HG03558 (cell line): ENCODE measurements at regions not wholly inside any gene's neighbourhood (a gene's known extent, or its start where the extent isn't known, plus 50 kb on each side); places are given as distances from the start of the nearest gene placed in this dataset.

ENCODE experiments used
- ATAC-seq: cut with Tn5 transposase; IDR thresholded peaks from one replicate; pipeline ENCODE4 v1.9.1; 2021; ENCODE audit warnings: moderate number of reproducible peaks; ENCODE audit not compliant: unreplicated experiment; ENCODE audit errors: extremely low read depth

- no peak for ATAC-seq
These were observed 640.7 kb downstream of the IRS1 start for GRCh38 chr2:226158940-226159339.

- no peak for ATAC-seq
These were observed 641.4 kb downstream of the IRS1 start for GRCh38 chr2:226158229-226158628.

DNA sequence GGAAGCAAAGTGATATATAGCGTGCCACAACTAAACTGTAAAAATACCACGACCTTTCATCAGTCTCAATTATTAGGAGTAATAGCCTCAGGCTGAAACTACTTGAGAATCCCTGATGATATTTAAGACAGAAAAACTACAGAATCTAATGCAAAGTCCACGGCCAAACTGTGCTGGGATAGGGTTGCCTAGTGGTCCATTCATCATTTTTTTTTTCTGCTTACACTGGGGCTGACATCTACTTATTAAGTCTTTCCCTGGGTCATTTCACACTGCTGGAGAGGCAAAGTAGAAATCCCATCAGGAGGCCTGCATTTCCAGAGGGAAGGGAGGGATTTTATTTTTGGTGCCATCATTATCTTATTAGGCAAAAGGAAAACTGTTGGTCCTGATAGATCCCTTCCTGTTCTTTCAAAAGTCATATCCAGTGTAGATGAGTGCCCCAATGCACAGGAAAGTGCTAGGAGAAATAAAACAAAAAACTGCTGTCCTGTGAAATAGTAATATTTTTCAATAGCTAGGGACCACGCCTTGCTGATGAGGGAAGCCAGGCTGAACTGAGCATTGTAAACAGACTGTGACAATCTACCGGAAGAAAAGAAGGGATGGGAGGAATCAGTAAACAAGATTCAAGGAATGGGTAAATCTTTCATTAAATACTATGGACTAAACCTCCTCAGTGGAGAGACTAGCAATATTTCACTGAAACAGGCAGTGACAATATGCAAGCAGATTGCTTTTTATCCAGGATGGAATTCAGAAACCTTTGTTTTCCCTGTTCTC lies 644.3 kb downstream of the IRS1 start:
- no peak for ATAC-seq

GRCh38 chr2:226154610-226155009 lies 645.0 kb downstream of the IRS1 start:
- ATAC-seq: no peak

GRCh38 chr2:226153553-226153952 lies 646.1 kb downstream of the IRS1 start:
- ATAC-seq: no peak

- no peak for ATAC-seq
These were observed 648.5 kb downstream of the IRS1 start for GRCh38 chr2:226151157-226151556.

DNA sequence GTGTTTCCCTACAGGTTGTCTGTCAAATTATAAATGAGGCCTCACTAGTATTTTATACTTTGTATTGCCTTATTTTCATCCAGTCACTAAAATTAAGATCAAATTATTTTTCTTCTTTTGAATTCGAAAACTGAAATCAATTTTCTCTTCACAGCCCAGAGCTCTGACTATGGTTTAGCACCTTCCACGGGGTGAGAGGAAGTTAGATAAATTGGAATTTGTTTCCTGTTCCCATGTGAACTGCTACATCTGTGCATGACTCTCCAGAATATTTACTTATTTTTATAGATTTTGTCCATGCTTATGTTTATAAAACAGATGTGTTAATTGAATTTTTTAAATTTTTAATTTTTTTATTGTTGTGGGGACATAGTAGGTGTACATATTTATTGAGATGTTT lies 656.5 kb downstream of the IRS1 start:
- ATAC-seq: no peak

GRCh38 chr2:226142463-226142862 lies 657.2 kb downstream of the IRS1 start:
- ATAC-seq: no peak

DNA sequence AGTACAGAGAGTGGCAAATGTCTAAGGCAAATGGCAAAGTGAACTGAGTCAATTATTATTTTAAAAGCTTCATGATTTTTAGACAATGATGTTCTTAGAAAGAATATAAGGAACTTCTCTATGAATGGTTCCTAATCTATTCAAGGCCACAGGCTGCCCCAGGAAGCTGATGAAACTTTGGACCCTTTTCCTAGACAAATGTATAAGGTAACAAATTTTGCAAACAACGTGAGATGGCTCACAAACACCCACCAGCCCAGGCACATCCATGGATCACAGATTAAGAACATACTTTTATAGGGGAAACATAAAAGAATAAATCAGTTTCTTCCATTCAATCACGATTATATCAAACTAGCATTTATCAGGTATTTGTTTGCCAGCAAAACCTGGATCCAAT lies 659.0 kb downstream of the IRS1 start:
- ATAC-seq: no peak

GRCh38 chr2:226139759-226140158 lies 659.9 kb downstream of the IRS1 start:
- ATAC-seq: no peak

GRCh38 chr2:226137201-226137811 lies 662.3 kb downstream of the IRS1 start:
- no peak for ATAC-seq

DNA sequence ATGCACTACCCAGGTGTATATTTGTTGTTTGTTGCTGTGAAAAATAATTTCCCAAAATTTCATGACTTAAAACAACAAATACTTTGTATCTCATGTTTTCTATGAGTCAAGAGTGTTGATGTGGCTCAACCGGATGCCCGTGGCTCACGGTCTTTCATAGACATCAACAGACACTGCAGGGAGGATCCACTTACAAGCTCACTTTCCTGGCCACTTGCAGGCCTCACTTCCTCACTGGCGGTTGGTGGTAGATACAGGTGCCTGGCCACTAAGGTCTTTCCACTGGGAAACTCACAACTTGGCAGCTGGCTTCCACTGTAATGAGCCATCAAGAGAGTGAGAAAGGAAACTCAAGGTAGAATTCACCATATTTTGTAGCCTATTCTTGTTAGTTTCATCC lies 662.9 kb downstream of the IRS1 start:
- ATAC-seq: no peak

- no peak for ATAC-seq
These were observed 663.6 kb downstream of the IRS1 start for GRCh38 chr2:226135861-226136548.

DNA sequence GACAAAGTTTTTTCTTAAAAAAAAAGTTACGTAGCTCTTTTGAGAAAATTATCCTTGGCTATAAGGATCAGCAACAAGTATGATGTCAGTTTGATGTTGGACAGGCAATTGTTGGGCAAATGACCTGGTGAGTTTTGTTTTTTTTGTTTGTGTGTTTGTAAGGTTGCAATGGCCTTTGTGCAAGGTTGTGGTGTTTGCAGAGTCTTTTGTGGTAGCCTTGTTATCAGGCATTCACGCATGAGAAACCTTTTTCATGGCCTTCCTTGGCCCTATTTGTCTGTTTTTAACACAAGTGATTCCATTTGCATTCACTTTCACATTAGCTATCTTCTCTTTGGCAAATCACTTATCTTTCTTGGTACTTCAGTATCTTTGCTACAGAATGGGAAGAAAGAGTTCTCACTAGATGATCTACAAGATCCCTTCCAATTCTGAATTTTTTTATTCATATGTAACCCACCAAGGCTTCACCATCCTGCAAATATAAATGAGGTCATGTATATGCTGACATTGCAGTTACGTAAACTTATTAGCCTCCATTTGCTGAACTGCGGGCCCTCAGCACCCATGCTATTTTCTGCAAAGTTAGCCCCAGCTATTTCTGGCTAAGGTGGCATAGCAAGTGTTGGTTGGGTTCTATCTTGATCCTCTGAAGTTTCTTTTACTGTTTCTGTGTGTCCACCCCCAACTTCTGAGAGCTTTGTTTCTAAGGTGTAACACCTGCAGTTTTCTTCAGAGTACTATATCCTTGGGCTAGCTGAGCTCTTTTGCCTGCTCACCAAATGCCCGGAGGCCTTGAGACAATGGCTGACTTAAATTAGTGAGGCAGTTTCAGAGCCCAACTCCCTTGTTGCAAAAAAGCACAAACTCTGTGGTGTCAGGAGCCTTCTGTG lies 667.1 kb downstream of the IRS1 start:
- no peak for ATAC-seq

- ATAC-seq: no peak
These were observed 668.3 kb downstream of the IRS1 start for GRCh38 chr2:226131299-226131784.

GRCh38 chr2:226130192-226130591 lies 669.4 kb downstream of the IRS1 start:
- ATAC-seq: no peak

DNA sequence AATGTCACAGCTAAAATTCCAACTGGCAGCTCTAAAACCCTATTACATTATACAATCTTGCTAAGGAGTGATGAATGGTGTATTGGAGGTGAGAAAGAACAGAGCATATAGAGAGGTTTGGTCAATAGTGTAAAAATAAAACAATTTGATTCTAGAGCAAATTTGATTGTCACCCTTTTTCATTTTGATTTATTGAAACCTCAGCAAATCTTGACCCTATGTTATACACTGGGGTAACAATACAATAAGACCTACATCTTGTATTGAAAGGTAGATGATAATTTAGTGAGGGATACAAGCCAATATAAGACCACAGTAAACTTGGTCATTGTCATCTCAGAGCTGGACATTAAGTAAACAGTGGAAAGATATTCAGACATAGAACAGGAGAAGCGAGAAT lies 671.9 kb downstream of the IRS1 start:
- ATAC-seq: no peak

GRCh38 chr2:226126104-226126503 lies 673.5 kb downstream of the IRS1 start:
- ATAC-seq: no peak

DNA sequence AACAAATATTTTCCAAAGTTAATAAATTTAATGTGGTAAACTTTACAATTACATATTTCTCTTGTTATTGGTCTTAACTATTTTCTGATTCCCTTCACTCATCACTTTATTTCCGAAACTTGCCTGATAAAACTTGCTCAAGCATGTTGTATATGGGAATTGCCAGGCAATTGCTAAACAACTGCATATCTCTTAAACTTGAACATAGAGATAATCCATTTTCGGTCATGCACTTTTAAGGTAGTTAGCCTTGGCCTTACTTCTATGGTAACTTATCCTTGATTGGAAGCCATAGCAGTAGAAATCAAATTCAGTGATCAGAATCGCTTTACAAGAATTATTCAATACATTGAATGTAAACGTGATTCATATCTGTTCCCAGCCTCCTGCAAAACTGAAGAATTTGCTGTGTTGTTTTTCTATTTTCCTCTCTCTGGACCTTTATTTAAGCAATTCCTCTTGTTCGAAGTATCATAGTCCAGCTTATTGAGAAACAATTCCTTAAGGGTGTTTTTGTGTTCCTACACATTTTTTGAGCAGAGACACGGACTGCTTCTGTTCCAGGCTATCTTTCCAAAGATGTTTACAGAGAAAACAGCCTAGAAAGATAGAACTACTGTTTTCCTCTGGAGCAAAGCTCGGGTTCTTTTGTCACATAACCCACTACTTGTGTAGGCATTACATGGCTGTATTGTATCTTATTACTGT lies 674.3 kb downstream of the IRS1 start:
- ATAC-seq: no peak

GRCh38 chr2:226124548-226125011 lies 675.0 kb downstream of the IRS1 start:
- no peak for ATAC-seq
